Heart left ventricle (tissue), 16 donors: ENCODE measurements at regions not wholly inside any gene's neighbourhood (a gene's known extent, or its start where the extent isn't known, plus 50 kb on each side); places are given as distances from the start of the nearest gene placed in this dataset.
"Not testable (repeated sequence)": the region's sequence is repeated elsewhere in the genome, so short reads cannot be mapped to it uniquely, and the experiment has no call there.

Experiments
- ATAC-seq, 4 donors: fragments of 200-7000 bp; cut with Tn5 transposase; one replicate each; pipeline ENCODE4 v1.9.1; 2020 to 2022; ENCODE audit warnings: moderate library complexity in 4 of 4, mild to moderate bottlenecking in 3 of 4, moderate number of reproducible peaks in 1 of 4
- DNase-seq, 5 donors: peaks; one replicate each; pipeline ENCODE4 v3.0.0-alpha.2; 2020
- H3K27ac ChIP-seq, 12 donors: fragments of 200-600 bp; sonication (generic) in 4 of 12; one replicate each; pipeline versions ENCODE4 v1.5.0 to v1.8.0; 2016 to 2022; ENCODE audit warnings: mild to moderate bottlenecking in 2 of 12
- H3K27me3 ChIP-seq, 9 donors: fragments of 200-600 bp; sonication (generic) in 2 of 9; one replicate each; pipeline versions ENCODE4 v1.5.1 to v1.8.0; 2016 to 2022; ENCODE audit warnings: mild to moderate bottlenecking in 3 of 9
- H3K36me3 ChIP-seq, 9 donors: fragments of 200-600 bp; sonication (generic) in 2 of 9; one replicate each; pipeline versions ENCODE4 v1.5.0 to v1.8.0; 2018 to 2022; ENCODE audit warnings: mild to moderate bottlenecking in 2 of 9
- H3K4me1 ChIP-seq, 12 donors: fragments of 200-600 bp; sonication (generic) in 4 of 12; one replicate each; pipeline versions ENCODE4 v1.5.0 to v1.8.0; 2016 to 2022; ENCODE audit warnings: mild to moderate bottlenecking in 3 of 12
- H3K4me3 ChIP-seq, 12 donors: fragments of 200-600 bp; sonication (generic) in 4 of 12; one replicate each; pipeline versions ENCODE4 v1.5.0 to v1.8.0; 2017 to 2022; ENCODE audit warnings: mild to moderate bottlenecking in 9 of 12, moderate library complexity in 4 of 12
- H3K9me3 ChIP-seq, 12 donors: fragments of 200-600 bp; sonication (generic) in 4 of 12; one replicate each; pipeline versions ENCODE4 v1.5.0 to v1.8.0; 2016 to 2022; ENCODE audit warnings: mild to moderate bottlenecking in 1 of 12
- CTCF ChIP-seq, 12 donors: fragments of 200-600 bp; sonication (generic) in 4 of 12; IDR thresholded peaks; one replicate each; pipeline versions ENCODE4 v1.5.0 to v1.8.0; 2018 to 2022; ENCODE audit warnings: antibody characterized with exemption in 12 of 12, mild to moderate bottlenecking in 5 of 12
- POLR2A ChIP-seq, 2 donors: fragments of 450-650 bp; IDR thresholded peaks; one replicate each; pipeline ENCODE4 v1.6.1; 2017; ENCODE audit warnings: antibody characterized with exemption in 2 of 2, mild to moderate bottlenecking in 2 of 2, moderate library complexity in 2 of 2
- WGBS, 4 donors: extraction: QIAGEN DNeasy Blood & Tissue Kit in 2 of 4; methylation state at CpG; one replicate each; pipeline versions ENCODE4 v1.1.5 to v1.1.7; 2013 to 2018; 5-methylcytosine and 5-hydroxymethylcytosine counted together
- intact Hi-C, 10 donors: fragments of 100-400 bp; cut with DNase I; formaldehyde crosslinking; loops; one replicate each; pipeline versions ENCODE4 v1.11.1 to v1.14.2; 2022
- donor health status: ischemic (EF 13 %, LVEDD 7.1; RV severe dilation, severe dysfunction).
- donor health status: healthy with polysubstance abuse.
- donor health status: DM: no; HTN: yes; CAD: no.
- donor health status: DM: no; HTN: no; CAD: no.
- donor health status: ischemic (EF 25% LVEDD 6.9; RV normal size, moderate dysfunction).
- donor health status: ischemic (EF 25% LVEDD 5.7; RV mildly dilated, moderate dysfunction).
- donor health status: healthy.
- donor health status: DM: yes; HTN: yes; CAD: no.
- donor health status: ischemic (EF 35%, LVEDD 5.7; RV mildly dilated, moderate dysfunction).
- donor health status: nonischemic (EF 11% LVEDD 7.7; RV severe dilation, severe dysfunction).
- donor health status: DM: yes; HTN: yes; CAD: no.
- donor health status: PGD.
- donor health status: ischemic (EF 29% LVEDD 5.4; RV normal size, mild dysfunction).
- donor health status: nonischemic (EF 23%, LVEDD 6.1; RV moderate dilation, normal function).

GRCh38 chrX:127439676-127440075, 612.5 kb downstream of the ACTRT1 start:
- WGBS, 4 donors = 47 to 71% (median 65%) methylated on average over 2 of the region's 2 CpGs
- no peak for ATAC-seq
- DNase-seq = no peak

GRCh38 chrX:127405946-127406345, 586.4 kb downstream of the PRR32 start:
- no peak overlapping the region for H3K27ac ChIP-seq
- TF ChIP-seq POLR2A (IDR thresholded peaks at IDR 0.05) (no peak), CTCF (IDR thresholded peaks at IDR 0.05) (no peak)
- 65 to 75% (median 66%) methylated on average over 2 of the region's 2 CpGs for WGBS, 4 donors
- intact Hi-C loops = no loop called here
- no peak overlapping the region for H3K4me3 ChIP-seq
- no peaks in the 10 kb centered on the region for H3K36me3 ChIP-seq
- no peak for DNase-seq
- no peaks in the 10 kb centered on the region for H3K4me1 ChIP-seq
- no peak for ATAC-seq
- no peaks in the 10 kb centered on the region for H3K9me3 ChIP-seq
- no peaks in the 10 kb centered on the region for H3K27me3 ChIP-seq

More at GRCh38 chrX:127439676-127440075, 612.5 kb downstream of the ACTRT1 start:
- no peak for TF ChIP-seq CTCF (IDR thresholded peaks at IDR 0.05)
- TF ChIP-seq POLR2A (IDR thresholded peaks at IDR 0.05) = no peak
- H3K9me3 ChIP-seq = no peaks in the 10 kb centered on the region
- H3K36me3 ChIP-seq = no peaks in the 10 kb centered on the region
- H3K27me3 ChIP-seq = no peaks in the 10 kb centered on the region
- no peak overlapping the region for H3K4me3 ChIP-seq
- no peak overlapping the region for H3K27ac ChIP-seq
- no peaks in the 10 kb centered on the region for H3K4me1 ChIP-seq
- intact Hi-C loops = no loop called here

GRCh38 chrX:127404161-127404560, 584.6 kb downstream of the PRR32 start:
- Histone ChIP-seq H3K4me1 (no peaks in the 10 kb centered on the region), H3K36me3 (no peaks in the 10 kb centered on the region), H3K4me3 (no peak overlapping the region), H3K9me3 (no peaks in the 10 kb centered on the region), H3K27me3 (no peaks in the 10 kb centered on the region), H3K27ac (no peak overlapping the region)
- WGBS, 4 donors = 26 to 57% (median 54%) methylated on average over 1 of the region's 1 CpG
- TF ChIP-seq CTCF (IDR thresholded peaks at IDR 0.05) = no peak
- TF ChIP-seq POLR2A (IDR thresholded peaks at IDR 0.05) = no peak
- intact Hi-C loops = no loop called here
- ATAC-seq (no peak), DNase-seq (no peak)

GRCh38 chrX:127400231-127400630, 580.7 kb downstream of the PRR32 start:
- H3K9me3 ChIP-seq, H3K36me3 ChIP-seq, H3K4me1 ChIP-seq, intact Hi-C loops, H3K4me3 ChIP-seq, H3K27ac ChIP-seq, H3K27me3 ChIP-seq, DNase-seq, ATAC-seq: not testable (repeated sequence)
- 62 to 69% (median 67%) methylated on average over 4 of the region's 4 CpGs for WGBS, 4 donors

- intact Hi-C loops = no loop called here
- ATAC-seq (no peak), DNase-seq (no peak)
- Histone ChIP-seq H3K36me3 (no peaks in the 10 kb centered on the region), H3K27me3 (no peaks in the 10 kb centered on the region), H3K4me3 (no peak overlapping the region), H3K4me1 (no peaks in the 10 kb centered on the region), H3K9me3 (peaks cover 0 to 7% (median 0%) of the 10 kb centered on the region in 12 donors), H3K27ac (no peak overlapping the region)
- WGBS, 4 donors = 58 to 85% (median 68%) methylated on average over 4 of the region's 4 CpGs
- TF ChIP-seq POLR2A (IDR thresholded peaks at IDR 0.05) (no peak), CTCF (IDR thresholded peaks at IDR 0.05) (no peak)
These were observed 570.8 kb downstream of the PRR32 start for GRCh38 chrX:127390316-127390715.
